B cell (primary cell): ENCODE measurements at regions not wholly inside any gene's neighbourhood (a gene's known extent, or its start where the extent isn't known, plus 50 kb on each side); places are given as distances from the start of the nearest gene placed in this dataset.

Source experiments
- ATAC-seq: fragments of 200-7000 bp; cut with Tn5 transposase; one replicate; pipeline ENCODE4 v1.10.0; 2021; ENCODE audit warnings: low read depth, mild to moderate bottlenecking, moderate number of reproducible peaks, moderate library complexity
- CTCF ChIA-PET: fragments of 350-600 bp; sonication (Branson Sonifier 250); formaldehyde crosslinking; loops from one replicate; lab custom pipeline; 2021; ENCODE audit warnings: antibody characterized with exemption, inconsistent platforms; lab: Charles Lee
- POLR2A ChIA-PET: fragments of 350-600 bp; sonication (Branson Sonifier 250); formaldehyde crosslinking; loops from one replicate; lab custom pipeline; 2021; ENCODE audit warnings: antibody characterized with exemption; lab: Charles Lee
- DNase-seq: peaks from one replicate; pipeline ENCODE4 v3.0.0; 2013
- H2AFZ ChIP-seq: 2 replicates; pipeline ENCODE4 v1.6.1; 2012; ENCODE audit warnings: mild to moderate bottlenecking, low read depth, low read length; ENCODE audit not compliant: insufficient read depth, poor library complexity, severe bottlenecking
- H3K27ac ChIP-seq, 2 donors: 1 replicate in 1 of 2; 2 replicates in 1 of 2; pipeline ENCODE4 v1.5.1; 2012 to 2013; ENCODE audit warnings: low read length in 2 of 2, mild to moderate bottlenecking in 2 of 2, moderate library complexity in 1 of 2
- H3K27me3 ChIP-seq, 4 experiments: fragments of 200-600 bp in 1 of 4; sonication (generic) in 1 of 4; replicated peaks in 1 of 4; 1 replicate in 2 of 4; 2 replicates in 2 of 4; pipeline versions ENCODE4 v1.6.1 to v1.7.0; 2013 to 2016; ENCODE audit warnings: low read length in 3 of 4, mild to moderate bottlenecking in 2 of 4, mixed read lengths in 1 of 4, moderate library complexity in 1 of 4; ENCODE audit not compliant: insufficient read depth in 4 of 4, control insufficient read depth in 3 of 4; ENCODE audit errors: control extremely low read depth in 1 of 4
- H3K36me3 ChIP-seq, 2 experiments: replicated peaks in 1 of 2; 1 replicate in 1 of 2; 2 replicates in 1 of 2; pipeline versions ENCODE4 v1.6.1 to v1.7.1; 2013; ENCODE audit warnings: low read length in 1 of 2; ENCODE audit not compliant: insufficient read depth in 2 of 2, control insufficient read depth in 1 of 2; ENCODE audit errors: control extremely low read depth in 1 of 2, extremely low read depth in 1 of 2
- H3K4me1 ChIP-seq, 2 donors: fragments of 200-600 bp in 1 of 2; sonication (generic) in 1 of 2; 1 replicate in 1 of 2; 2 replicates in 1 of 2; pipeline versions ENCODE4 v1.5.1 to v1.6.1; 2013 to 2017; ENCODE audit warnings: low read length in 2 of 2; ENCODE audit not compliant: control insufficient read depth in 2 of 2, insufficient read depth in 2 of 2
- H3K4me2 ChIP-seq: replicated peaks from 2 replicates; pipeline ENCODE3; 2012; ENCODE audit warnings: mild to moderate bottlenecking, low read depth, low read length; ENCODE audit not compliant: poor library complexity, severe bottlenecking
- H3K4me3 ChIP-seq, 5 experiments: fragments of 200-600 bp in 1 of 5; sonication (generic) in 1 of 5; 1 replicate in 3 of 5; 2 replicates in 2 of 5; pipeline versions ENCODE4 v1.5.1 to v1.7.0; 2011 to 2016; ENCODE audit warnings: low read length in 4 of 5, mild to moderate bottlenecking in 4 of 5, low read depth in 2 of 5, control low read depth in 1 of 5, moderate library complexity in 1 of 5; ENCODE audit not compliant: insufficient read depth in 1 of 5; ENCODE audit errors: control extremely low read depth in 1 of 5, extremely low read depth in 1 of 5
- H3K79me2 ChIP-seq: fragments of 200-600 bp; sonication (generic); one replicate; pipeline ENCODE4 v1.6.0; 2016; ENCODE audit warnings: low read length; ENCODE audit not compliant: control insufficient read depth, insufficient read depth
- H3K9ac ChIP-seq: fragments of 200-600 bp; sonication (generic); 2 replicates; pipeline ENCODE4 v1.6.1; 2017; ENCODE audit warnings: mild to moderate bottlenecking, low read length, moderate library complexity
- H3K9me3 ChIP-seq, 3 donors: one replicate each; pipeline versions ENCODE4 v1.6.1 to v1.7.1; 2013; ENCODE audit warnings: low read length in 2 of 3; ENCODE audit not compliant: control insufficient read depth in 2 of 3, insufficient read depth in 1 of 3; ENCODE audit errors: control extremely low read depth in 1 of 3
- H4K20me1 ChIP-seq: 2 replicates; pipeline ENCODE4 v1.6.0; 2012; ENCODE audit warnings: mild to moderate bottlenecking, low read length; ENCODE audit not compliant: insufficient read depth, control insufficient read depth, poor library complexity, severe bottlenecking
- H3K27ac Mint-ChIP-seq: one replicate; pipeline ENCODE4 v1.8.0; 2021; ENCODE audit warnings: mixed read lengths
- H3K27me3 Mint-ChIP-seq: one replicate; pipeline ENCODE4 v1.8.0; 2021; ENCODE audit warnings: mixed read lengths
- H3K4me1 Mint-ChIP-seq: one replicate; pipeline ENCODE4 v1.8.0; 2021; ENCODE audit warnings: mixed read lengths
- H3K4me3 Mint-ChIP-seq: one replicate; pipeline ENCODE4 v1.8.0; 2021; ENCODE audit warnings: mixed read lengths
- H3K9me3 Mint-ChIP-seq: one replicate; pipeline ENCODE4 v1.8.0; 2022; ENCODE audit warnings: mixed read lengths; ENCODE audit not compliant: insufficient read depth
- EZH2 ChIP-seq: IDR thresholded peaks from 2 replicates; pipeline ENCODE4 v1.6.1; 2012; ENCODE audit warnings: borderline replicate concordance, low read depth, mild to moderate bottlenecking, moderate library complexity, low read length; ENCODE audit not compliant: insufficient read depth, poor library complexity, severe bottlenecking
- WGBS: methylation state at CpG from one replicate; pipeline ENCODE4 v1.1.5; 2013; ENCODE audit warnings: missing lambda C conversion rate; ENCODE audit not compliant: insufficient coverage; 5-methylcytosine and 5-hydroxymethylcytosine counted together
- intact Hi-C: fragments of 100-400 bp; cut with micrococcal nuclease; formaldehyde crosslinking; loops from one replicate; pipeline ENCODE4 v1.10.0; 2022
- TF ChIP-seq, protein P1 (sequence below): fragments of 200-600 bp; IDR thresholded peaks from one replicate; pipeline ENCODE4 v1.8.0; 2022; ENCODE audit warnings: antibody characterized with exemption, mild to moderate bottlenecking

DNA sequence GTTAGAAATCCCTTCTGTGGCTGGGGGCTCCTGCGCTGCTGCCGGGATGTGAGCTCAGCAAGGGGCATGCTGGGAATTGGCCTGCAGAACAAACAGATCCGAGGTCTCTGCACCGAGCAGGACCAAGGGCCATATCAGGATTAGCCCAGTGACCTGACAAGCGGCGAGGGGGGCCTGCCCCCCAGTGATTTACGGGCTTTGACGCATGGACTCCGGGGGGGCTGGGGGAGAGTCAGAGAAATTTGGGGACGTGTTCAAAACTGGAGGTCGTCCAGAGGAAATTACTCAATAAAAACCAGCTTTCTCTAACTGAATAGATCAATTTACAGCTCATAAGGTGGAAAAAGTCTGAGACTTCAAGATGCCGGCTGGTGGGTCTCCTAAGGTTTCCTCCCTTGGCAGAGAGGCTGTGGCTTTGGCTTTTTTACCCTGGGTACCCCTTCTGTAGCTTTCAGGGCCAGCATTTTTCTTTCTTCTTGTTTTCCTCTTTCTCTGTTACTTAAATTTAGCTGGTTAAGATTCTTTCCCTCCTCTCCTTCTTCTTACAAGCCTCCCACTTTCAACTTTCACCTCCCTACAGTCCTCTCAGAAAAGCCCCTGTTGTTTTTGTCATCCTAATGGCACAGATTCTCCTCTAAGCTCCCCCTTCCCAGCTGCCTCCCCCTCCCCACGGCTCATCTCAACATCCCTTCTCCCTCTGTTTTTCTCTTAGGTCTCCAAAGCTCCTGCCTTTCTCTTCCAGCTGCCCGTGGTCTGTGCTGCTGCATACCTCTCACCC, 551.0 kb downstream of the CCDC171 start:
- TF ChIP-seq, protein P1, sequence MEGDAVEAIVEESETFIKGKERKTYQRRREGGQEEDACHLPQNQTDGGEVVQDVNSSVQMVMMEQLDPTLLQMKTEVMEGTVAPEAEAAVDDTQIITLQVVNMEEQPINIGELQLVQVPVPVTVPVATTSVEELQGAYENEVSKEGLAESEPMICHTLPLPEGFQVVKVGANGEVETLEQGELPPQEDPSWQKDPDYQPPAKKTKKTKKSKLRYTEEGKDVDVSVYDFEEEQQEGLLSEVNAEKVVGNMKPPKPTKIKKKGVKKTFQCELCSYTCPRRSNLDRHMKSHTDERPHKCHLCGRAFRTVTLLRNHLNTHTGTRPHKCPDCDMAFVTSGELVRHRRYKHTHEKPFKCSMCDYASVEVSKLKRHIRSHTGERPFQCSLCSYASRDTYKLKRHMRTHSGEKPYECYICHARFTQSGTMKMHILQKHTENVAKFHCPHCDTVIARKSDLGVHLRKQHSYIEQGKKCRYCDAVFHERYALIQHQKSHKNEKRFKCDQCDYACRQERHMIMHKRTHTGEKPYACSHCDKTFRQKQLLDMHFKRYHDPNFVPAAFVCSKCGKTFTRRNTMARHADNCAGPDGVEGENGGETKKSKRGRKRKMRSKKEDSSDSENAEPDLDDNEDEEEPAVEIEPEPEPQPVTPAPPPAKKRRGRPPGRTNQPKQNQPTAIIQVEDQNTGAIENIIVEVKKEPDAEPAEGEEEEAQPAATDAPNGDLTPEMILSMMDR: no peak
- TF ChIP-seq EZH2: no peak
- DNase-seq (no peak), ATAC-seq (no peak)
- no peak overlapping the region for H3K4me3 ChIP-seq
- no peaks in the 10 kb centered on the region for H3K27me3 Mint-ChIP-seq
- H3K9me3 ChIP-seq: no peaks in the 10 kb centered on the region
- ChIA-PET CTCF (no interaction called here), POLR2A (no interaction called here)
- H3K4me3 Mint-ChIP-seq: no peak overlapping the region
- no peaks in the 10 kb centered on the region for H3K4me1 ChIP-seq
- no peak overlapping the region for H2AFZ ChIP-seq
- no peaks in the 10 kb centered on the region for H3K4me1 Mint-ChIP-seq
- H4K20me1 ChIP-seq: no peaks in the 10 kb centered on the region
- H3K27ac ChIP-seq: no peak overlapping the region
- no peak overlapping the region for H3K4me2 ChIP-seq
- no peaks in the 10 kb centered on the region for H3K79me2 ChIP-seq
- 68% methylated on average over 6 of the region's 14 CpGs for WGBS
- H3K9ac ChIP-seq: no peak overlapping the region
- intact Hi-C loops: no loop called here
- no peak overlapping the region for H3K27ac Mint-ChIP-seq
- H3K27me3 ChIP-seq: no peaks in the 10 kb centered on the region
- no peaks in the 10 kb centered on the region for H3K9me3 Mint-ChIP-seq
- H3K36me3 ChIP-seq: no peaks in the 10 kb centered on the region

DNA sequence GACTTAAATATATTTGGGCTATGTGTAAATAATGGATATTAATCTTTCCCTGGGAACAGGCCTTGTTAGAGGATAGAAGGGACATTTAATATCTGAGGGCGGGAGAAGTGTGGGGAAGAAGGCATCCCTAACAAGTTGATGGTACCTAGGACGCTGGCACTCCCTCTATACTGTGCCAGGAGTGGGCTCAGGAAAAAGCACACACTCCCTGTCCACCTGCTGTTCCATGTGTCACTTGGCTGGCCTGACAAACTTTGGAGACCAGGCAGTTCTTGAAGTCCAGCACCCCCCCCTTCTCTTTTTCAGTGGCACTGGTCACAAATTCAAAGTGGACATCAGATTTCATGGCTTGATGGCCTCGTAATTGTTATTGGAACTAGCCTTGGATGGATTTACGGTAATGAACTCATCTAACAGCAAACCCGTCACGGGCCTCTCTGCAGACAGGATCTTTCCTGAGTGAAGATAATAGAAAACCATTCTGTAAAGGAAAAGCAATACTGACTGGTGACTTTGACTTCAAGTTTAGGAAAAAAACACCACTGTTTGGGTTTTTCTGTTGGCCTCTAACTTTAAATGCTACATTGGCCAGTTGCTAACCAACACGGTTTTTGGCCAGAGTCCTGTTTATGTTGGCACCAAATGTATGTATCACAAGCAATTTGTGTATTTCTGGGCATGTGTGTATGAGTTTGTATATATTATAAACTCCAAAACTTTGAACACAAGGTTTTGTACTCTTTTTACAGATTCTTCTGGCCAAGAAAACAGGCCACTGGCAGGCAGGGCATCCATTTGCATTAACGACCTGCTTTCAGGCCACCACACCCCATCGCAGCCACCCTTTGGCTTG, 552.6 kb downstream of the CCDC171 start:
- Histone ChIP-seq H3K9ac (no peak overlapping the region), H3K27me3 (no peaks in the 10 kb centered on the region), H2AFZ (no peak overlapping the region), H3K4me2 (no peak overlapping the region), H3K36me3 (no peaks in the 10 kb centered on the region), H3K9me3 (no peaks in the 10 kb centered on the region), H3K4me1 (no peaks in the 10 kb centered on the region), H3K79me2 (no peaks in the 10 kb centered on the region), H4K20me1 (no peaks in the 10 kb centered on the region), H3K27ac (no peak overlapping the region), H3K4me3 (no peak overlapping the region)
- ChIA-PET CTCF (no interaction called here), POLR2A (no interaction called here)
- TF ChIP-seq, protein P1: no peak
- TF ChIP-seq EZH2: no peak
- Mint-ChIP-seq H3K27me3 (no peaks in the 10 kb centered on the region), H3K4me1 (no peaks in the 10 kb centered on the region), H3K9me3 (no peaks in the 10 kb centered on the region), H3K4me3 (no peak overlapping the region), H3K27ac (no peak overlapping the region)
- 89% methylated on average over 7 of the region's 9 CpGs for WGBS
- intact Hi-C loops: no loop called here
- no peak for ATAC-seq
- DNase-seq: no peak
